ENCODE measurements at regions not wholly inside any gene's neighbourhood (a gene's known extent, or its start where the extent isn't known, plus 50 kb on each side); places are given as distances from the start of the nearest gene placed in this dataset.
"Not testable (repeated sequence)": the region's sequence is repeated elsewhere in the genome, so short reads cannot be mapped to it uniquely, and the experiment has no call there.

DNA sequence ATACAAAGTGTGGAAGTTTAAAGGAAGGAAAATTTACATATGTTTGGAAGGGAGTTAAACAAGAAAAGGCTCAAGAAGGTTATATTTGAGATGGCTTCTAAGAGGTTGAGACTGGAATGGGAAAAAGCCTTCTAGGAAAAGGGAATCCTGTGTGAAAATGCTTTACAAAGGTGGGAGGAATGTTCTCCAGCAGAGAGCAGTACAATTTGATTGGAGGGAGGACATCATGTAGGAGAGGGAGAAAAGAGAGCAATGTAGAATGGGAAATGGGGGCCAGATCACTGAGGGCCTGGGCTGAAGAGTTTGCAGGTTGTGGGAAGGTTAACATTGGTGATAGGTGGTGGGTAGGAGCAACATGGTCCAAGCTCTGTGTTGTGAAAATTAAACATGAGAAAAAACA lies 366.9 kb downstream of the XPNPEP1 start:
- no TSS peak for BruUV-seq (replicated peaks)

DNA sequence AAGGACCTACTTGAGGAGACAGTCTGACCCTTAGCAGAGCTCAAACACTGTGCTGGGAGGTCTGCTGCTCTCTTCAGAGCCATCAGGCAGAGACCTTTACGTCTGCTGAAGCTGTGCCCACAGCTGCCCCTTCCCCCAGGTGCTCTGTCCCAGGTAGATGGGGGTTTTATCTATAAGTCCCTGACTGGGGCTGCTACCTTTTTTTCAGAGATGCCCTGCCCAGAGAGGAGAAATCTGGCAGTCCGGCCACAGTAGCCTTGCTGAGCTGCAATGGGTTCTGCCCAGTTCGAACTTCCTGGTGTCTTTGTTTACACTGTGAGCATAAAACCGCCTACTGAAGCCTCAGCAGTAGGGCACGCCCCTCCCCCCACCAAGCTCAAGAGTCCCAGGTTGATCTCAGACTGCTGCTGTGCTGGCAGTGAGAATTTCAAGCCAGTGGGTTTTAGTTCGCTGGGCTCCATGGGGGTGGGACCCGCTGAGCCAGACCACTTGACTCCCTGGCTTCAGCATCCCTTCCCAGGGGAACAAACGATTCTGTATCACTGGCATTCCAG lies 381.2 kb downstream of the XPNPEP1 start:
- DNase-seq (ENCODE audit: low spot score); H3K9me2 ChIP-seq (ENCODE audit: insufficient read depth, low read length); H3K4me1 ChIP-seq (ENCODE audit: insufficient read depth, low read length, poor library complexity, severe bottlenecking); H3K27ac ChIP-seq (ENCODE audit: low read depth, low read length, poor library complexity, severe bottlenecking); H3K9me3 ChIP-seq (ENCODE audit: low read length); CTCF ChIA-PET (ENCODE audit: unreplicated experiment); BruUV-seq (replicated peaks); H4K20me1 ChIP-seq (ENCODE audit: insufficient read depth, low read length); intact Hi-C loops (cut with micrococcal nuclease; ENCODE audit: unreplicated experiment); H2AFZ ChIP-seq (ENCODE audit: low read length); H3K79me2 ChIP-seq (ENCODE audit: insufficient read depth, low read depth, low read length); H3K4me2 ChIP-seq (ENCODE audit: low read length); H3K4me3 ChIP-seq (ENCODE audit: low read depth, low read length, poor library complexity, severe bottlenecking); H3K36me3 ChIP-seq (ENCODE audit: insufficient read depth, low read length): not testable (repeated sequence)
- POLR2A ChIA-PET: interaction anchor here (0.7 kb wide), 1 partner anchor 132 kb away, joined by 3 read pairs; no protein-coding TSS in a partner anchor

More for the DNA sequence above, 366.9 kb downstream of the XPNPEP1 start:
- Histone ChIP-seq H3K27ac (ENCODE audit: low read depth, low read length, poor library complexity, severe bottlenecking) (no peak overlapping the region), H3K36me3 (ENCODE audit: insufficient read depth, low read length) (no peaks in the 10 kb centered on the region), H3K9me3 (ENCODE audit: low read length) (no peaks in the 10 kb centered on the region), H3K79me2 (ENCODE audit: insufficient read depth, low read depth, low read length) (no peaks in the 10 kb centered on the region), H3K4me1 (ENCODE audit: insufficient read depth, low read length, poor library complexity, severe bottlenecking) (no peaks in the 10 kb centered on the region), H3K9me2 (ENCODE audit: insufficient read depth, low read length) (no peaks in the 10 kb centered on the region), H2AFZ (ENCODE audit: low read length) (no peak overlapping the region), H3K4me3 (ENCODE audit: low read depth, low read length, poor library complexity, severe bottlenecking) (no peak overlapping the region), H4K20me1 (ENCODE audit: insufficient read depth, low read length) (no peaks in the 10 kb centered on the region), H3K4me2 (ENCODE audit: low read length) (no peak overlapping the region)
- ChIA-PET CTCF (ENCODE audit: unreplicated experiment) (no interaction called here), POLR2A (no interaction called here)
- intact Hi-C loops (cut with micrococcal nuclease; ENCODE audit: unreplicated experiment): no loop called here
- DNase-seq (ENCODE audit: low spot score): no peak
- TF ChIP-seq, protein P1, sequence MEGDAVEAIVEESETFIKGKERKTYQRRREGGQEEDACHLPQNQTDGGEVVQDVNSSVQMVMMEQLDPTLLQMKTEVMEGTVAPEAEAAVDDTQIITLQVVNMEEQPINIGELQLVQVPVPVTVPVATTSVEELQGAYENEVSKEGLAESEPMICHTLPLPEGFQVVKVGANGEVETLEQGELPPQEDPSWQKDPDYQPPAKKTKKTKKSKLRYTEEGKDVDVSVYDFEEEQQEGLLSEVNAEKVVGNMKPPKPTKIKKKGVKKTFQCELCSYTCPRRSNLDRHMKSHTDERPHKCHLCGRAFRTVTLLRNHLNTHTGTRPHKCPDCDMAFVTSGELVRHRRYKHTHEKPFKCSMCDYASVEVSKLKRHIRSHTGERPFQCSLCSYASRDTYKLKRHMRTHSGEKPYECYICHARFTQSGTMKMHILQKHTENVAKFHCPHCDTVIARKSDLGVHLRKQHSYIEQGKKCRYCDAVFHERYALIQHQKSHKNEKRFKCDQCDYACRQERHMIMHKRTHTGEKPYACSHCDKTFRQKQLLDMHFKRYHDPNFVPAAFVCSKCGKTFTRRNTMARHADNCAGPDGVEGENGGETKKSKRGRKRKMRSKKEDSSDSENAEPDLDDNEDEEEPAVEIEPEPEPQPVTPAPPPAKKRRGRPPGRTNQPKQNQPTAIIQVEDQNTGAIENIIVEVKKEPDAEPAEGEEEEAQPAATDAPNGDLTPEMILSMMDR (conservative IDR thresholded peaks at IDR 0.05; ENCODE audit: low read length): no peak
- no peak for TF ChIP-seq EZH2phosphoT487 (IDR thresholded peaks at IDR 0.05; ENCODE audit: borderline replicate concordance, low read depth, low read length)

DNA sequence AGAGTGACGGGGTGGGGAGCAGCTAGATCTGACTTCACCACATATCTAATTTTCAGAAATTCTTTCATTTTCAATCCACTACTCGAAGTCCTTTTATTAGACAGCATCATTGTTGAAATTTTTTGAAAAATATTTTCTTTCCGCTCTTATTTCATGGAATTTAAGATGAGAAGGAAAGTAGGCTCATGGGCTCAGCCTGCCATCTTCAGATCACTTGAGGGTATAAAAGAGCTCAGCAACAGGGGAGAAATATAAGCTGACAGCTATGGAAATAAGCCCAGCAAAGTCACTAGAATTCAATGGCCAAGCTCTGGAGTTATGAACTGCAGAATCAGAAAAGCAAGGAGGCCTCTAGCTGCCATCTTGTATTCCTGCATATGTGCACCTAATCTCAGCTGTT lies 389.1 kb downstream of the XPNPEP1 start:
- intact Hi-C loops (cut with micrococcal nuclease; ENCODE audit: unreplicated experiment): no loop called here
- Histone ChIP-seq H3K9me2 (ENCODE audit: insufficient read depth, low read length) (no peaks in the 10 kb centered on the region), H3K36me3 (ENCODE audit: insufficient read depth, low read length) (no peaks in the 10 kb centered on the region), H3K79me2 (ENCODE audit: insufficient read depth, low read depth, low read length) (no peaks in the 10 kb centered on the region), H4K20me1 (ENCODE audit: insufficient read depth, low read length) (no peaks in the 10 kb centered on the region), H3K27ac (ENCODE audit: low read depth, low read length, poor library complexity, severe bottlenecking) (no peak overlapping the region), H2AFZ (ENCODE audit: low read length) (no peak overlapping the region), H3K4me3 (ENCODE audit: low read depth, low read length, poor library complexity, severe bottlenecking) (no peak overlapping the region), H3K9me3 (ENCODE audit: low read length) (no peaks in the 10 kb centered on the region), H3K4me2 (ENCODE audit: low read length) (no peak overlapping the region), H3K4me1 (ENCODE audit: insufficient read depth, low read length, poor library complexity, severe bottlenecking) (no peaks in the 10 kb centered on the region)
- DNase-seq (ENCODE audit: low spot score): no peak
- ChIA-PET CTCF (ENCODE audit: unreplicated experiment) (interaction anchor here (0.8 kb wide), 1 partner anchor 10 kb away, joined by 4 read pairs; no protein-coding TSS in a partner anchor), POLR2A (interaction anchor here (1.0 kb wide), 1 partner anchor 13 kb away, joined by 3 read pairs; no protein-coding TSS in a partner anchor)
- TF ChIP-seq, protein P1 (conservative IDR thresholded peaks at IDR 0.05; ENCODE audit: low read length): no peak
- TF ChIP-seq EZH2phosphoT487 (IDR thresholded peaks at IDR 0.05; ENCODE audit: borderline replicate concordance, low read depth, low read length): no peak
- no TSS peak for BruUV-seq (replicated peaks)

Measured in OCI-LY7 (cell line).